Progenitor cell of endocrine pancreas (in vitro differentiated cells): ENCODE measurements at regions not wholly inside any gene's neighbourhood (a gene's known extent, or its start where the extent isn't known, plus 50 kb on each side); places are given as distances from the start of the nearest gene placed in this dataset.
A peak's percentile ranks its signal among the peaks of the same experiment; 100 is the strongest.

ENCODE experiments used
- DNase-seq: peaks from one replicate; pipeline ENCODE4 v3.0.0; 2021; ENCODE audit warnings: low spot score; ENCODE audit not compliant: unreplicated experiment
- H3K27ac Mint-ChIP-seq: 2 replicates; pipeline ENCODE4 v1.8.0; 2021; ENCODE audit warnings: mild to moderate bottlenecking, moderate library complexity, mixed read lengths
- H3K27me3 Mint-ChIP-seq: 2 replicates; pipeline ENCODE4 v1.8.0; 2021; ENCODE audit warnings: mixed read lengths
- H3K36me3 Mint-ChIP-seq: 2 replicates; pipeline ENCODE4 v1.8.0; 2022; ENCODE audit warnings: mixed read lengths; ENCODE audit not compliant: insufficient read depth
- H3K4me1 Mint-ChIP-seq: 2 replicates; pipeline ENCODE4 v1.8.0; 2021; ENCODE audit warnings: low read depth, mixed read lengths
- H3K4me3 Mint-ChIP-seq: 2 replicates; pipeline ENCODE4 v1.8.0; 2021; ENCODE audit warnings: low read depth, mild to moderate bottlenecking, moderate library complexity, mixed read lengths
- H3K9me3 Mint-ChIP-seq: 2 replicates; pipeline ENCODE4 v1.8.0; 2021; ENCODE audit warnings: low read depth, mixed read lengths
- TF ChIP-seq, protein P1 (sequence below): fragments of 200-600 bp; sonication (generic); IDR thresholded peaks from one replicate; pipeline ENCODE4 v1.5.0; 2021; ENCODE audit warnings: antibody characterized with exemption, mild to moderate bottlenecking; ENCODE audit not compliant: unreplicated experiment

DNA sequence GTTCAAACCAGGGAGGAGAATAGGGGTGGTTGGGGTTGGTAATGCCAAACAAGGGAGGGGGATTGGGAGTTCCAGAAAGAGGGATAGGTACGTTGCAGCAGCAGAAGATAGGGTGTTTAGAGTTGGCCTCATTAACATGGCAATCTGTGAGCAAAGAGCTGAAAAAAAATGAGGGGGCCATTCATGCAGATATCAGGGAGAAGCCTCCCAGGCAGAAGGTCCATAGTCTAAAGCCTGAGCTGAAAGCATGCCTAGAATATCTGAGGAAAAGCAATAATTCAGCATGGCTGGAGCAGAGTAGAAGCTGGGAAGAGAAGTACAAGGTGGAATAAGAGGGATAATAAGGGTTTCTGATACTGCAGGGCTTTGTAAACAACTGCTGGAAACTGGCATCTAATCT lies 550.9 kb upstream of the LCORL start:
- no peaks in the 10 kb centered on the region for H3K4me1 Mint-ChIP-seq
- no peak overlapping the region for H3K4me3 Mint-ChIP-seq
- TF ChIP-seq, protein P1, sequence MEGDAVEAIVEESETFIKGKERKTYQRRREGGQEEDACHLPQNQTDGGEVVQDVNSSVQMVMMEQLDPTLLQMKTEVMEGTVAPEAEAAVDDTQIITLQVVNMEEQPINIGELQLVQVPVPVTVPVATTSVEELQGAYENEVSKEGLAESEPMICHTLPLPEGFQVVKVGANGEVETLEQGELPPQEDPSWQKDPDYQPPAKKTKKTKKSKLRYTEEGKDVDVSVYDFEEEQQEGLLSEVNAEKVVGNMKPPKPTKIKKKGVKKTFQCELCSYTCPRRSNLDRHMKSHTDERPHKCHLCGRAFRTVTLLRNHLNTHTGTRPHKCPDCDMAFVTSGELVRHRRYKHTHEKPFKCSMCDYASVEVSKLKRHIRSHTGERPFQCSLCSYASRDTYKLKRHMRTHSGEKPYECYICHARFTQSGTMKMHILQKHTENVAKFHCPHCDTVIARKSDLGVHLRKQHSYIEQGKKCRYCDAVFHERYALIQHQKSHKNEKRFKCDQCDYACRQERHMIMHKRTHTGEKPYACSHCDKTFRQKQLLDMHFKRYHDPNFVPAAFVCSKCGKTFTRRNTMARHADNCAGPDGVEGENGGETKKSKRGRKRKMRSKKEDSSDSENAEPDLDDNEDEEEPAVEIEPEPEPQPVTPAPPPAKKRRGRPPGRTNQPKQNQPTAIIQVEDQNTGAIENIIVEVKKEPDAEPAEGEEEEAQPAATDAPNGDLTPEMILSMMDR, result no peak
- H3K27ac Mint-ChIP-seq, result no peak overlapping the region
- no peaks in the 10 kb centered on the region for H3K9me3 Mint-ChIP-seq
- no peaks in the 10 kb centered on the region for H3K27me3 Mint-ChIP-seq
- no peaks in the 10 kb centered on the region for H3K36me3 Mint-ChIP-seq
- DNase-seq, result no peak

DNA sequence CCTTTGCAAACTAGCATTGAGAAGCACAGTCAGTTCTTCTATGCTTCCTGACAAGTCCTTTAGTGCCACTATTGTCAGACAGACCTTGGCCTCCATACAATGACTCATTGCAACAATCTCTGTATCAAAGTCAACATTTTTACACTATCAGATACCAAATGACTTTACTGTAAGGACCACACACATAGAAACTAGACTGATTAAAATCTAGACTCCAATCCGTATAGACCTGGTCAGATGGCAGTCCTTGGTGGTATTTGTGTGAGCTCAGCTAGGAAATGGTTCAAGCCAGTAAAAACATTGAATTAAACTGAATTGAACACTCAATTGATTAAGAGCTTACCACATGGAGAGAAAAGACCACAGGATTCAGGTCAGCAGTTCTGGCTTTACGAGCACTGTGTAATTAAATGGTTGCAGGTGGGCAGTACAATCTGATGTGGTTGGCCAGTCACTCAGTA lies 549.8 kb upstream of the LCORL start:
- no peak overlapping the region for H3K4me3 Mint-ChIP-seq
- TF ChIP-seq, protein P1, result no peak
- no peaks in the 10 kb centered on the region for H3K4me1 Mint-ChIP-seq
- no peaks in the 10 kb centered on the region for H3K36me3 Mint-ChIP-seq
- no peaks in the 10 kb centered on the region for H3K27me3 Mint-ChIP-seq
- DNase-seq, result no peak
- H3K27ac Mint-ChIP-seq, result no peak overlapping the region
- H3K9me3 Mint-ChIP-seq, result no peaks in the 10 kb centered on the region

DNA sequence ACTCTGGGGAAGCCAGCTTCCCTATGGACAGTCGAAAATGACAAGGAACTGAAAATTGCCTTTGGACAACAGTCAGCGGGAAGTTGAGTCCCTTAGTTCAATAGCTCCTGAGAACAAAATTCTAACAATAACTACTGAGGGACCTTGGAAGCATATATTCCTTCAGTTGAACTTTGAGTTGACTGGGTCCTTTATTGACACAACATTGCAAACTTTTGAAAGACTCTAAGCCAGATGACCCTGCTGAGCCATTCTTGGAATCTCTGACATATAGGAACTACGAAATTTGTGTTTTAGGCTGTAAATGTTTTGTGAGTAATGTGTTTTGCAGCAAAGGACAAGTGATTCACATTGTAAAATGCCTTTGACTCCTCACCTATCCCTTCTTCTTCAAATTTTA lies 548.8 kb upstream of the LCORL start:
- no peaks in the 10 kb centered on the region for H3K27me3 Mint-ChIP-seq
- H3K4me3 Mint-ChIP-seq, result no peak overlapping the region
- TF ChIP-seq, protein P1, result no peak
- no peaks in the 10 kb centered on the region for H3K4me1 Mint-ChIP-seq
- DNase-seq, result no peak
- H3K36me3 Mint-ChIP-seq, result no peaks in the 10 kb centered on the region
- no peaks in the 10 kb centered on the region for H3K9me3 Mint-ChIP-seq
- H3K27ac Mint-ChIP-seq, result no peak overlapping the region

DNA sequence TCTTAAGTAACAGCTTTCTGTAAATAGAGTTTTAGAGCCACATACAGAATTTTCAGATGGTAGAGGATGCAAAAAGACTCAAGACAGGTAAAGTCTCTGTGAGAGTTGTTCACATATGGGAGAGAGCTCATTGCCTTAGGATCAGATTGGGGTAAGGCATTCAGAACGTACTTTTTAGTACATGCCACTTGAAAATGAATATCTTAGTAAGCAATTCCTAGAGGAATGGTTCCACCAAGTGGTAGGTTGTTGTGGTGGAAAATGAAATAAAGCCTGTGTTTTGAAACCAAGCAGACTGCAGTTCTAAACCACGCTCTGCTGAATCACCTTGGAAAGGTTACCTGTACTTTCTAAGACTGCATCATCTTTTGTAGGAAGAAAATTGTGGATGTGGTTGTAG lies 547.0 kb upstream of the LCORL start:
- Mint-ChIP-seq H3K9me3 (peaks cover 6% of the 10 kb centered on the region), H3K27ac (no peak overlapping the region), H3K4me1 (no peaks in the 10 kb centered on the region), H3K36me3 (no peaks in the 10 kb centered on the region), H3K27me3 (no peaks in the 10 kb centered on the region), H3K4me3 (no peak overlapping the region)
- TF ChIP-seq, protein P1, result peak; percentile 37
- DNase-seq, result no peak

DNA sequence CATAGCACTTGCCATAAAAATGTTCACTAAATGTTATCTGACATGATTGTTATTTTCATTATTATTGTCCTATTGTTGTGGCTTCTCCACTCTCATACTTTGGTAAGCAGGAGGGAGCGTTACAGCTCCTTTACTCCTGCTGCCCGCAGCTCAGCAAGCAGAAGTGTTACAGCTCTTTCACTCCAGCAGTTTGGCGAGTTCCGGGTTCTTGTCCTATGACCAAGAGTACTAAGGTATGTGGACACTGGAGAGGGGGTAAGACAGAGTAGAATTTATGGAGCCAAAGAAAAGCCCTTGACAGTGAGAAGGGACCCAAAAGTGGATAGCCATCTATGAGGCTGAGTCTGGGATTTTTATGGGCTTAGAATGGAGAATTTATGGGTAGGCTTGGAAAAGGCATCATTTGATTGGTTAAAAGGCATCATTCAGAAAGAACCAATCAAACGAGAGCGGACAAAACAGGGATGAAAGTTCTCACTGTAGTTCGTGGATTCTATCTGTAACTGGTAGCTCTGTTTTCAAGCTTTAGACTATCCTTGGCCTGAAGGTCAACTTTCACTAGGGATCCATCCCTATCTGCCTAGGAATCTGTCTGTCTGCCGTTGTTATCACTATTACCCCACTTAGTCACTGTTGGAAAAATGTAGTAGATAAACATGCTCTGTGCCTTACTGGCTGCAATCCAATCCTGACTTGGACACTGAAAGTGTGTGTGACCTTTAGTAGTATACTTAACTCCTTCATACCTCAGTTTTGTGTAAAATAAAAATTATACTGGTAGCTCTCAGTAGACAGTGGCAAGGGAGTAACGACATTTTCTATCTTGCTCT lies 545.6 kb upstream of the LCORL start:
- Mint-ChIP-seq H3K36me3 (no peaks in the 10 kb centered on the region), H3K4me3 (no peak overlapping the region), H3K27me3 (no peaks in the 10 kb centered on the region), H3K9me3 (peaks cover 18% of the 10 kb centered on the region), H3K4me1 (no peaks in the 10 kb centered on the region), H3K27ac (no peak overlapping the region)
- TF ChIP-seq, protein P1, result no peak
- DNase-seq, result no peak
